ENCODE measurements at regions not wholly inside any gene's neighbourhood (a gene's known extent, or its start where the extent isn't known, plus 50 kb on each side); places are given as distances from the start of the nearest gene placed in this dataset.

- TF ChIP-seq CTCF (IDR thresholded peaks at IDR 0.05; ENCODE audit: low read depth, low read length): no peak
- no peak for TF ChIP-seq EZH2phosphoT487 (IDR thresholded peaks at IDR 0.05; ENCODE audit: low read depth)
Observed at GRCh38 chr7:68482800-68483199, 1115.5 kb upstream of the AUTS2 start.

Measured in OCI-LY3 (cell line).